DOHH2 (cell line): ENCODE measurements at regions not wholly inside any gene's neighbourhood (a gene's known extent, or its start where the extent isn't known, plus 50 kb on each side); places are given as distances from the start of the nearest gene placed in this dataset.

Experiments used
- EZH2phosphoT487 ChIP-seq: fragments of 200-600 bp; sonication (generic); IDR thresholded peaks from 2 replicates; pipeline ENCODE4 v1.6.1; 2017; ENCODE audit warnings: borderline replicate concordance, mild to moderate bottlenecking, antibody characterized with exemption, low read length, moderate library complexity, mixed read lengths
- TF ChIP-seq, protein P1 (sequence below): fragments of 200-600 bp; sonication (generic); IDR thresholded peaks from one replicate; pipeline ENCODE4 v1.5.1; 2014; ENCODE audit warnings: antibody characterized with exemption, mild to moderate bottlenecking, low read depth, low read length; ENCODE audit not compliant: poor library complexity, severe bottlenecking

DNA sequence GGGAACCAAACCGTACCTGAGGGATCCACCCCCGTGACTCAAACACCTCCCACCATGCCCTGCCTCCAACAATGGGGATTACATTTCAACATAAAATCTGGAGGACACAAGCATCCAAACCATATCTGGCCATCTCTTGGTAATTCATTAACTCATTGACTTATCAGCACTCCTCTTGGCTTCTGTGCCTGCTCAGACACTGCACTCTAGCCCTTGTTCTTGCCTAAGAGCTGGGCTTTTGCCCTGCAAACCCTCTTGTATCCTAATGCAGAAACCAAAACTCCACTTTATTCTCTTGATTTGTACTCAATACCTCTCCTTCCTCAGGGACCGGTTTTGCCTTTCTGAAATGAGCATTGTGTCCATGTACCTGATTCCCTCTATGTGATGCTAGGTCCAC, 330.2 kb upstream of the FZD8 start:
- TF ChIP-seq, protein P1, sequence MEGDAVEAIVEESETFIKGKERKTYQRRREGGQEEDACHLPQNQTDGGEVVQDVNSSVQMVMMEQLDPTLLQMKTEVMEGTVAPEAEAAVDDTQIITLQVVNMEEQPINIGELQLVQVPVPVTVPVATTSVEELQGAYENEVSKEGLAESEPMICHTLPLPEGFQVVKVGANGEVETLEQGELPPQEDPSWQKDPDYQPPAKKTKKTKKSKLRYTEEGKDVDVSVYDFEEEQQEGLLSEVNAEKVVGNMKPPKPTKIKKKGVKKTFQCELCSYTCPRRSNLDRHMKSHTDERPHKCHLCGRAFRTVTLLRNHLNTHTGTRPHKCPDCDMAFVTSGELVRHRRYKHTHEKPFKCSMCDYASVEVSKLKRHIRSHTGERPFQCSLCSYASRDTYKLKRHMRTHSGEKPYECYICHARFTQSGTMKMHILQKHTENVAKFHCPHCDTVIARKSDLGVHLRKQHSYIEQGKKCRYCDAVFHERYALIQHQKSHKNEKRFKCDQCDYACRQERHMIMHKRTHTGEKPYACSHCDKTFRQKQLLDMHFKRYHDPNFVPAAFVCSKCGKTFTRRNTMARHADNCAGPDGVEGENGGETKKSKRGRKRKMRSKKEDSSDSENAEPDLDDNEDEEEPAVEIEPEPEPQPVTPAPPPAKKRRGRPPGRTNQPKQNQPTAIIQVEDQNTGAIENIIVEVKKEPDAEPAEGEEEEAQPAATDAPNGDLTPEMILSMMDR = no peak
- TF ChIP-seq EZH2phosphoT487 = no peak
